ENCODE measurements at regions not wholly inside any gene's neighbourhood (a gene's known extent, or its start where the extent isn't known, plus 50 kb on each side); places are given as distances from the start of the nearest gene placed in this dataset.
"Not testable (repeated sequence)": the region's sequence is repeated elsewhere in the genome, so short reads cannot be mapped to it uniquely, and the experiment has no call there.

GRCh38 chr10:131016556-131016955 lies 295.0 kb downstream of the TCERG1L start:
- no peak for DNase-seq

GRCh38 chr10:131017566-131018285 lies 293.8 kb downstream of the TCERG1L start:
- DNase-seq: no peak

DNA sequence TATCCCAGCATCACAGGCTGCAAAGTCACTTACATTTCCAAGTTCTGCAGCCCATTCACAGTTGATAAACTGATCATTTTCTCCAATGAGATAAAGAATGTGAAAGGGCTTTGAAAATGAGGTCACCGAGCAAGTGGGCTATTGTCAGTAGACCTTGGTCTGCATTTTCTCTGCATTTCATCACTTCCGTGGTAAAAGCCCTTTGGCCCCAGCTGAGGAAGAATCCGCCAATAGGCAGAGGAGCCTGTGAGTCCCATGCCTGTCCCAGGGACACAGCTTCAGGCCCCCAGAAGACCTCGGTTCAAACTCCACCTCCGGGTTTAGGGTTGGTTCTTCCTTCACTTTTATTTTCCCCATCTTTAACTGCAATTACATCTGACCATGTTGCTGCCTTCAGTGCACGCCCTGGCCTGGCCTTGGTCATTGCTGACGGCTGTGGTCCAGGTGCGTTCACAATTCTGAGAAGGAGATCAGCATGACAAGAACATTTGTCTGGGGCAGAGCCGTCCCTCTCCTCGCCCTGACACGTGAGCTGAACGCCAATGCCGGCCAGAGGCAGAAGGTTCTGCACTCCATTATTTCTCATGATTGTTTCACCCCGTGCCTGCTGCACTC lies 292.5 kb downstream of the TCERG1L start:
- no peak for DNase-seq

DNA sequence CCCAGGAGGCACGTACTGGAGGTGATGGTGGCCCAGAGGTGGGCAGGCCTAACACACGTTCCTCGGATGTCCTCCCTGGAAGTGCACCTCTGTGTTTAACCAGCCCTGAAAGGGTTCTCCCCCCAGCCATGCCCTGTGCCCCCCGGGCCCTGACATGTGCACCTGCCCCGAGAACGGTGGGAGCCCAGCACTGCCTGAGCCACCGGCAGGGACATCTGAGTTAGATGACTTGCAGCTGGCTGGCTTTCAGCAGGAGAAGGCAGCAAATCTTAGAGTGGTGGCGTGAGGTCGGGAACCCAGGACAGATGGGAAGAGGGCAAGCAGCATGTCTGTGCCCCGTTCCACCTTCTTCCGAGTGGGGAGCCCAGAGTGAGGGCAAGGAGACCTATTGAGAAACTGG lies 291.8 kb downstream of the TCERG1L start:
- no peak for DNase-seq

- no peak for DNase-seq
Observed at GRCh38 chr10:131020775-131021174, 290.7 kb downstream of the TCERG1L start.

DNA sequence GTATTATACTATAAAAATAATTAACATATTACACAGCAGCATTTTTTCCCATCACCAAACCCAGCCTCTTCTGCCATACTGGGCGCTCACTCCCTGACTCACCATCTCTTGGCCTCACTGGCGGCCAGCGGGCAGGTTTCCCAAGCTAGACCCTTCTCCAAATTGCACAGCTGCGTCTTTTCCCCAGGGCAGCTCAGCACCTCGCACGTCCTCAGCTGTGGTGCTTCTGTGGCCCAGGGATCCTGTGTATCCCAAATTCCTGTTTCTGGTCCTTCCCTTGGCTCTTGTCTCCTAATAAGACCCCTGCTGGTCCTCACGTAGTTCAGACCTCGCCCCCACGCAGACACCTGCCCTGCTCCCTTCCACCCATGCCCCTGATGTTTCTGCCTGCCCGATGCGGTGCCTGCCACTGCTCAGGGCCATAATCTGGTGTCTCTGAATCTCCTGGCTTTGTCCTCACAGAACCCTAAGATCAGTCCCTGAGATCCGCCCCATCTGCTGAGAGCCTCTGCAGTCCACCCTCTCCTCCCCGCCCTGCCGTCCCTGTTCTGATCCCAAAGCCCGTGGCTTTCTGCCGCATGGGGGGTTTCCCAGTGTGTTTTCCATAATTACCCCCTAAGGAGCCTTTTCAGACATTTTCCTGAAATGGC lies 290.1 kb downstream of the TCERG1L start:
- no peak for DNase-seq

DNA sequence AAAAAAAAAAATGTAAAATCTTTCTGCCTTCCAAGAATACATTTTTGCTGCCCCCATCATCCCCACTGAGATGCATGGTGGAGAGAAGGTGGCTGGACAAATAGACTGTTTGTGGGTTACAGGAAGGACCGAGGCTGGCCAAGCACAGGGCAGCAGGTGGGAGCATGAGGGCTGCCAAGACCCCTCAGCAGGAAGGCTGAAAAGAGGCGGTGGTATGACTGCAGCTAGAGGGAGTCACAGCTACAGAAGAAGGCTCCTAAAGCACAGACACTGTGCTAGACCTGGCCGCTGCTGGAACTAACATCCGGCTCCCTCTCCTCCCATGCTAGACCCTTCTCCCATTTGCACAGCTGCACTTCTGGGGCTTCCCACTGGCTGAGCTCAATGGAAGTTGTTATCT lies 289.6 kb downstream of the TCERG1L start:
- no peak for DNase-seq

GRCh38 chr10:131022369-131022768 lies 289.2 kb downstream of the TCERG1L start:
- no peak for DNase-seq

- no peak for DNase-seq
Observed at GRCh38 chr10:131022981-131023380, 288.5 kb downstream of the TCERG1L start.

GRCh38 chr10:131024259-131025131 lies 287.0 kb downstream of the TCERG1L start:
- DNase-seq: no peak

GRCh38 chr10:131025333-131025732 lies 286.2 kb downstream of the TCERG1L start:
- no peak for DNase-seq

- DNase-seq: no peak
Observed at GRCh38 chr10:131027256-131027655, 284.3 kb downstream of the TCERG1L start.

DNA sequence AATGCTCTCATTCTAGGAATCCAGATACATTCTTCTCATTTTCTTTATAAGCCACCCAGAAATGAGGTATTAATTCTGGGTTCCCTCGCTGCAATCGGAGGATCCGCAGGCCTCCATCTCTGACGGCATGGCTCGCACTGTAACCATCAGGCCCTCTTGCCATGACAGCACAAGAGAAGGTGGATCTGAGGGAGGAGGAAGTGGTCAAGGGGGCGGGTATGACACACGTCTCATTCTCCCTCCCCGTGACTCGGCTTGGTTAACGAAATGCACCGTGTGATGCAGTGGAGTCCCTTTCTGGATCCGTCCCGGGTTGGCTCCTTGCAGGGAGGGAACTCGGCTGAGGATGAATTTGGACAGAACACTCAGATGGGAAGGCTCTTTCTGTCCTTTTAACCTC lies 280.2 kb downstream of the TCERG1L start:
- DNase-seq: no peak

GRCh38 chr10:131032329-131033165 lies 279.0 kb downstream of the TCERG1L start:
- DNase-seq: no peak

DNA sequence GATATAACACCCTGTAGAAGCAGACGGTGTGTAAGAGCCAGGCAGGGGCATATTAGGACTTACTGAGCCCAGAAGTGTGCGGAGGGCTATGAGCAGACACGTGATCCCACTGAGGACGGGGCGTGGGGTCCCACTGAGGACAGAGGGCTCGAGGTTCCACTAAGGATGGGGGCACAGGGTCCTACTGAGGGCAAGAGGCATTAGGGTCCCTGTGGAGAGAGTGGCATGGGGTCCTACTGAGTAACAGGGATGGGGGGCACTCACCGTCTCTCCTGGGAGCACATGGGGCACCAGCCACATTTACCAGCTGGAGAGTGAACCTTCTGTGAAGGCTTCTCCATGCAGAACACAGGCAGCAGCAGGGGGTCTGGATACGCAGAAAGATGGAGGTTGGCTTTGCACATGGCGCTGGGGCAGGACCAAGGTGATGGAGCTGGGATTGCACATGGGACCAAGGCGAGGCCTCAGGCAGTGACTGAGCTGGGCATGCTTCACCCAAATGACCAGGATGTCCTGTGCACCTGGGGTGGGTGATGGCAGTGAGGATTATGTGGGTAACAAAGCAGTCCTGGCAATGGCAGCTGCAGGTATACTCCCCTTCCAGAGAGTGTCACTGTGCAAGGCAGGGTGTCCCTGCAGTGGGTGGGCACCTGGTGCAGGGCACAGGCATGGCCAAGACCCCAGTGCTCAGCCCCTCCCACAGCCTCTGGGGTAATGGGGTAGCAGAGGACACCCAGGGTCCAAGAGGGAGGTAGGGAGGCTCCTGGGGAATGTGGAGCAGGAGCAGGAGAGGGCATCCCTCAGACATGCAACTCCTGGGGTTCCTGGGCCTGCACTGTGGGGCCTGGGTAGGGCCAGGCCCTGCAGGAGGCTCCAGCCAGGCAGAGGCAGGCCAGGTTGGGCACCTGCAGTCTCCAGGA lies 278.1 kb downstream of the TCERG1L start:
- no peak for DNase-seq

DNA sequence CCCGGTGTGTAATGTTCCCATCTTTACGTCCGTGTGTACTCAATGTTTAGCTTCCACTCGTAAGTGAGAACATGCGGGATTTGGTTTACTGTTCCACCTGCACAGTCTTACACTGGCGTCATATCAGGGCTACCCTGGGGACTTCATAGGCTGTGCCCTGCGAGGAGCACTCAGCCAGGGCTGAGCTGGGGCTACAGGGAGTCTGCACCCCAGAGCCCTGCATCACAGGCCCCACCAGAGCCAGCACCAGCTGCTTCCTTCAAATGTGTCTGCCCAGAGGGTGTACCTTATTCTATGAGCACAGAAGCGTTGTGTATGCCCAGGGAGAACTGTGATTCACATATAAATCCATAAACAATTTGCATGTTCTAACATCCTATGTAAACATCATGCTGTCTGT lies 277.1 kb downstream of the TCERG1L start:
- DNase-seq: no peak

DNA sequence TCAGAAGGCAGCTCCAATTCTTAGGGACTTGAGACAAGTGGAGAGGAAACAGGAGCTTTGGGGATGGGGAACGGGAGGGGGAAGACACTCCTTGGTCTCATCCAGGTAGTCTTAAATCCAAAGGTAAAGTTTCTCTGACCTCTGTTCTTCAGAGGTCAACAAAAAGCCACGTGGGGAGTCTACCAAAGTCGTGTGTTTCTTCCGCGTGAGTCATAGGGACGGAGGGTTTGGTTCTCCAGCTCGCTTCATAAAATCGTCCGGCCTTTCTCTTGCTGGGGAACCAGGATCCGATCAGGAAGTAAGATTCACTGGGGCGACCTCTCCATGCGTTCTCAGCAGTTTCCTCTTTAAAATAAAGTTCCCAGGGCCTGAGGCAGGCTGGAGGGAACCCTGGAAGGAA lies 275.7 kb downstream of the TCERG1L start:
- no peak for DNase-seq

DNA sequence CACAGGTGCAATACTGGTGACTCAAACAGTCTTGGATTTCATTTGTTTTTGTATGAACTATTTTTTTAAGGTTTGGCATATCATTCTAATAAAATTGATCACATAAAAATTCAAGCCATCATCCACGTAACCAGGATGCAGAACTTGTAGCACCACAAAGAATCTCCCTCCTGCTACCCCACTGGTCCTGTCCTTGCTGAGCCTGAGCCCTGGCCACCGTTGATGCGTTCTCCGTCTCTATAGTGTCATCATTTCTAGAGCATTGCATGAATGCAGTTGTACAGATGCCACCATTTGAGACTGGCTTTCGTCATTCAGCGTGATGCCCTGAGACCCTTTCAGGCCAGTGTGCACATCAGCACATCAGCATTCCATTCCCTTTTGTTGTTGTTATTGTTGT lies 273.5 kb downstream of the TCERG1L start:
- DNase-seq: no peak

GRCh38 chr10:131041031-131041430 lies 270.5 kb downstream of the TCERG1L start:
- DNase-seq: no peak

DNA sequence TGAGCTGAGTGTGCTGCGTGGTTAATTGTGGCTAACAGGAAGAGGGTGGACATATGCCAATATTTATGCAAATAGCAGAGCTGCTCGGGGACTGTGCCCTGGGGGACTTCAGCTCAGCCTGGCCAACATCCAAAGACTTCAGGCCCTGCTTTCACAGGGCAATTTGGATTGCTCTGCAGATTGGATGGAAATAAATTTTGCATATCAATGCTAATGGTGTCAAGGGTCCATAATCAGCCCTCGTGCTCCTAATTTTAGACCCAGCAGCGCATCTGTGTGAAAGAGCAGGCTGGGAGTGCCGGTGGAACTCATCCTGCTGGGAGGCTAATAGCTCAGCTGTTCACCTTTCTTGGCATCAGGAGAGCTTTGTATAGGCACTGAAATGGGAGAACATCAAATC lies 270.1 kb downstream of the TCERG1L start:
- DNase-seq: no peak

DNA sequence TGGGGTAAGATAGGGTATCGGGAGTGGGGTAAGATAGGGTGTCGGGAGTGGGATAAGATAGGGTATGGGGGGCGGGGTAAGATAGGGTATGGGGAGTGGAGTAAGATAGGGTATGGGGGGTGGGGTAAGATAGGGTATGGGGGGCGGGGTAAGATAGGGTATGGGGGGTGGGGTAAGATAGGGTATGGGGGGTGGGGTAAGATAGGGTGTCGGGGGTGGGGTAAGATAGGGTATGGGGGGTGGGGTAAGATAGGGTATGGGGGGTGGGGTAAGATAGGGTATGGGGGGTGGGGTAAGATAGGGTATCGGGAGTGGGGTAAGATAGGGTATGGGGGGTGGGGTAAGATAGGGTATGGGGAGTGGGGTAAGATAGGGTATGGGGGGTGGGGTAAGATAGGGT lies 269.5 kb downstream of the TCERG1L start:
- DNase-seq: not testable (repeated sequence)

All from activated naive CD4-positive, alpha-beta T cell (primary cell).